K562 (cell line): ENCODE measurements at regions not wholly inside any gene's neighbourhood (a gene's known extent, or its start where the extent isn't known, plus 50 kb on each side); places are given as distances from the start of the nearest gene placed in this dataset.

Experiments
- ATAC-seq: fragments of 200-7000 bp; cut with Tn5 transposase; 3 replicates; pipeline ENCODE4 v1.9.1; 2020; ENCODE audit warnings: moderate library complexity
- BruUV-seq: library from RNA; stranded (reverse); fragments of 400-500 nt; replicated peaks from 2 replicates; lab custom pipeline; 2021; lab: Mats Ljungman, UMichigan
- CTCF ChIA-PET: fragments of 300-600 bp; formaldehyde crosslinking; extraction: SDS; loops from one replicate; lab custom pipeline; 2021; ENCODE audit warnings: low intra/inter-chr PET ratio; lab: Yijun Ruan, JAX
- POLR2A ChIA-PET: fragments of 300-600, 350-650 bp; sonication (Branson Sonifier 250); formaldehyde crosslinking; extraction: SDS; loops from one replicate; lab custom pipeline; 2021; ENCODE audit warnings: antibody characterized with exemption, inconsistent platforms; lab: Yijun Ruan, JAX
- DNase-seq, 4 experiments: peaks; one replicate each; pipeline versions ENCODE4 v3.0.0 to v3.0.0-alpha.2; 2011 to 2018; ENCODE audit warnings: low spot score in 3 of 4, mixed read lengths in 3 of 4; ENCODE audit errors: extremely low read depth in 1 of 4
- FAIRE-seq: peaks from 2 replicates; lab custom pipeline; 2011; peaks lifted over from hg19 to GRCh38; lab: Jason Lieb, UNC
- H2AFZ ChIP-seq: 2 replicates; pipeline ENCODE4 v1.6.0; 2011; ENCODE audit warnings: low read depth, low read length, control low read depth, inconsistent platforms
- H3K27ac ChIP-seq: fragments of 200-600 bp; 3 replicates; pipeline ENCODE4 v1.8.0; 2011; ENCODE audit warnings: low read depth, mild to moderate bottlenecking, control low read depth, inconsistent platforms, low read length, moderate library complexity, mixed read lengths; ENCODE audit errors: extremely low read depth
- H3K27me3 ChIP-seq, 2 experiments: fragments of 300-600 bp in 1 of 2; 2 replicates in 1 of 2; 3 replicates in 1 of 2; pipeline versions ENCODE4 v1.6.0 to v1.8.0; 2011; ENCODE audit warnings: inconsistent platforms in 2 of 2, low read length in 2 of 2, mild to moderate bottlenecking in 1 of 2, mixed read lengths in 1 of 2, moderate library complexity in 1 of 2; ENCODE audit not compliant: control insufficient read depth in 2 of 2, insufficient read depth in 2 of 2
- H3K36me3 ChIP-seq: fragments of 300-600 bp; 3 replicates; pipeline ENCODE4 v1.8.0; 2011; ENCODE audit warnings: mild to moderate bottlenecking, low read length, inconsistent platforms; ENCODE audit not compliant: control insufficient read depth, insufficient read depth
- H3K4me1 ChIP-seq, 2 experiments: fragments of 200-600 bp in 1 of 2; replicated peaks in 1 of 2; 2 replicates in 1 of 2; 3 replicates in 1 of 2; pipeline versions ENCODE4 v1.5.1 to v1.8.0; 2011; ENCODE audit warnings: inconsistent platforms in 2 of 2, low read length in 2 of 2, mild to moderate bottlenecking in 1 of 2, mixed read lengths in 1 of 2, moderate library complexity in 1 of 2; ENCODE audit not compliant: control insufficient read depth in 2 of 2, insufficient read depth in 2 of 2
- H3K4me2 ChIP-seq: 2 replicates; pipeline ENCODE4 v1.6.1; 2011; ENCODE audit warnings: low read length, control low read depth, inconsistent platforms, mixed read lengths; ENCODE audit not compliant: insufficient read depth
- H3K4me3 ChIP-seq: fragments of 200-600 bp; sonication (generic), shearing (Covaris generic); 2 replicates; pipeline ENCODE4 v1.5.1; 2016; ENCODE audit warnings: control low read depth, inconsistent platforms
- H3K79me2 ChIP-seq: fragments of 200-600 bp; 3 replicates; pipeline ENCODE4 v1.8.0; 2011; ENCODE audit warnings: low read length, inconsistent platforms; ENCODE audit not compliant: control insufficient read depth, insufficient read depth
- H3K9ac ChIP-seq, 2 experiments: 2 replicates each; pipeline versions ENCODE4 v1.6.0 to v1.6.1; 2011; ENCODE audit warnings: low read depth in 2 of 2, low read length in 2 of 2, control low read depth in 1 of 2, inconsistent platforms in 1 of 2, mild to moderate bottlenecking in 1 of 2, mixed read lengths in 1 of 2; ENCODE audit not compliant: insufficient read depth in 1 of 2
- H3K9me1 ChIP-seq: one replicate; pipeline ENCODE4 v1.6.0; 2011; ENCODE audit warnings: inconsistent platforms, mild to moderate bottlenecking, low read length, moderate library complexity; ENCODE audit not compliant: control insufficient read depth, insufficient read depth
- H3K9me3 ChIP-seq: replicated peaks from 2 replicates; pipeline ENCODE4 v1.5.1; 2011; ENCODE audit warnings: low read depth, low read length, inconsistent platforms; ENCODE audit not compliant: control insufficient read depth, insufficient read depth
- H4K20me1 ChIP-seq: replicated peaks from 2 replicates; pipeline ENCODE4 v1.6.1; 2011; ENCODE audit warnings: low read length, inconsistent platforms, mixed read lengths; ENCODE audit not compliant: control insufficient read depth, insufficient read depth
- CREBBP ChIP-seq: IDR thresholded peaks from one replicate; pipeline ENCODE4 v1.6.1; 2012; ENCODE audit warnings: low read depth, mild to moderate bottlenecking, control low read depth, inconsistent platforms, low read length
- ELF4 ChIP-seq: fragments of 450-650 bp; formaldehyde crosslinking; IDR thresholded peaks from 2 replicates; pipeline ENCODE4 v1.4.0; 2022; ENCODE audit warnings: missing genetic modification characterization
- EP400 ChIP-seq: fragments of 450-650 bp; IDR thresholded peaks from 2 replicates; pipeline ENCODE4 v1.6.1; 2017; ENCODE audit warnings: antibody characterized with exemption, mild to moderate bottlenecking, moderate library complexity
- ETV5 ChIP-seq: sonication (generic); formaldehyde crosslinking; IDR thresholded peaks from 2 replicates; pipeline ENCODE4 v1.4.0; 2020; ENCODE audit warnings: low read depth, mild to moderate bottlenecking, missing genetic modification reagents
- GTF2A2 ChIP-seq: IDR thresholded peaks from 2 replicates; pipeline ENCODE4 v1.6.1; 2016; ENCODE audit warnings: mild to moderate bottlenecking, missing genetic modification characterization, missing compliant biosample characterization
- IRF1 ChIP-seq: sonication (generic); formaldehyde crosslinking; IDR thresholded peaks from 2 replicates; pipeline ENCODE4 v1.8.0; 2022; ENCODE audit warnings: missing genetic modification reagents, mild to moderate bottlenecking, borderline replicate concordance
- KDM4B ChIP-seq, 2 experiments: fragments of 450-650 bp in 1 of 2; sonication (generic) in 1 of 2; IDR thresholded peaks; 2 replicates each; pipeline ENCODE4 v1.6.1; 2016 to 2017; ENCODE audit warnings: borderline replicate concordance in 2 of 2, antibody characterized with exemption in 1 of 2, low read depth in 1 of 2, mild to moderate bottlenecking in 1 of 2
- MEF2D ChIP-seq: conservative IDR thresholded peaks from 2 replicates; pipeline ENCODE4 v1.6.1; 2016; ENCODE audit warnings: low read depth, missing genetic modification characterization, missing compliant biosample characterization
- NEUROD1 ChIP-seq: fragments of 150-350 bp; IDR thresholded peaks from 2 replicates; pipeline ENCODE4 v1.6.1; 2014; ENCODE audit warnings: borderline replicate concordance, low read length, low read depth; ENCODE audit not compliant: partially characterized antibody
- NFATC3 ChIP-seq: fragments of 450-650 bp; IDR thresholded peaks from 2 replicates; pipeline ENCODE4 v1.6.1; 2017; ENCODE audit warnings: mild to moderate bottlenecking
- SFPQ ChIP-seq: fragments of 200-400 bp; formaldehyde crosslinking; IDR thresholded peaks from 2 replicates; pipeline ENCODE4 v1.6.1; 2017; ENCODE audit warnings: mild to moderate bottlenecking, low read depth, low read length, moderate library complexity
- SMARCB1 ChIP-seq: IDR thresholded peaks from 2 replicates; pipeline ENCODE4 v1.6.1; 2011; ENCODE audit warnings: improper control_type of control experiment, low read depth; ENCODE audit not compliant: insufficient read length
- SP2 ChIP-seq: IDR thresholded peaks from 2 replicates; pipeline ENCODE4 v1.6.1; 2011; ENCODE audit warnings: mild to moderate bottlenecking, low read depth, low read length, moderate library complexity; ENCODE audit not compliant: poor library complexity, severe bottlenecking; ENCODE audit errors: extremely low read depth
- ZNF124 ChIP-seq: sonication (generic); formaldehyde crosslinking; IDR thresholded peaks from 2 replicates; pipeline ENCODE4 v1.8.1; 2022; ENCODE audit warnings: missing genetic modification reagents
- ZNF263 ChIP-seq: sonication (generic); formaldehyde crosslinking; IDR thresholded peaks from 2 replicates; pipeline ENCODE4 v1.8.0; 2022; ENCODE audit warnings: mild to moderate bottlenecking, missing genetic modification reagents, borderline replicate concordance
- WGBS: fragments of 100-300 bp; shearing (Covaris generic); methylation state at CpG from one replicate; pipeline ENCODE4 v1.1.6; 2016; ENCODE audit warnings: low coverage, mixed read lengths; ENCODE audit not compliant: insufficient coverage; ENCODE audit errors: missing lambda C conversion rate; 5-methylcytosine and 5-hydroxymethylcytosine counted together
- in situ Hi-C: fragments of 300-500 bp; cut with MboI; formaldehyde crosslinking; loops from 4 replicates; pipeline ENCODE4 v1.15.0; 2018; ENCODE audit warnings: inconsistent platforms, mixed read lengths
- intact Hi-C: fragments of 100-400 bp; cut with micrococcal nuclease; formaldehyde crosslinking; loops from 2 replicates; pipeline ENCODE4 v1.14.2; 2022

- FAIRE-seq, result no peak
These were observed 67.9 kb upstream of the PGBD5 start for GRCh38 chr1:230494026-230494425.

More at GRCh38 chr1:230494026-230494425, 67.9 kb upstream of the PGBD5 start:
- Histone ChIP-seq H3K9ac (no peak overlapping the region), H3K9me3 (no peaks in the 10 kb centered on the region), H3K4me2 (no peak overlapping the region), H3K27ac (no peak overlapping the region), H3K36me3 (no peaks in the 10 kb centered on the region), H4K20me1 (no peaks in the 10 kb centered on the region), H3K4me1 (no peaks in the 10 kb centered on the region)
- POLR2A ChIA-PET, result no interaction called here
- BruUV-seq, result no TSS peak
- ATAC-seq (no peak), DNase-seq (no peak)
- TF ChIP-seq ZNF263 (CRISPR knock-in tag) (no peak), KDM4B (IDR thresholded peaks at IDR 0.05; ENCODE audit: borderline replicate concordance in 2 of 2, low read depth in 1 of 2) (no peak), SP2 (no peak), CREBBP (no peak), SFPQ (no peak), ETV5 (CRISPR knock-in tag) (no peak), EP400 (no peak), MEF2D (no peak), SMARCB1 (no peak), ZNF124 (no peak), GTF2A2 (tag) (no peak), NEUROD1 (no peak), IRF1 (CRISPR knock-in tag) (no peak), ELF4 (no peak), NFATC3 (no peak)
- TF ChIP-seq, all 486 proteins: peak for 0
- Histone ChIP-seq H3K79me2 (no peaks in the 10 kb centered on the region), H3K27me3 (peaks cover 0 to 14% of the 10 kb centered on the region in 2 experiments; a peak in 3 of 5 replicates), H2AFZ (no peak overlapping the region), H3K4me3 (no peak overlapping the region), H3K9me1 (no peaks in the 10 kb centered on the region)
- intact Hi-C loops, result no loop called here
- WGBS, result 4% methylated on average over 1 of the region's 1 CpG
- CTCF ChIA-PET, result no interaction called here
- in situ Hi-C loops, result no loop called here
